BJ (cell line): ENCODE measurements at regions not wholly inside any gene's neighbourhood (a gene's known extent, or its start where the extent isn't known, plus 50 kb on each side); places are given as distances from the start of the nearest gene placed in this dataset.

Source experiments
- CTCF ChIA-PET: fragments of 350-600 bp; formaldehyde crosslinking; extraction: SDS; loops from one replicate; lab custom pipeline; 2021; ENCODE audit warnings: antibody characterized with exemption, inconsistent platforms; lab: Yijun Ruan, JAX
- POLR2A ChIA-PET: fragments of 300-600 bp; sonication (Branson Sonifier 250); formaldehyde crosslinking; extraction: SDS; loops from one replicate; lab custom pipeline; 2021; ENCODE audit warnings: antibody characterized with exemption; lab: Charles Lee
- DNase-seq: peaks from one replicate; pipeline ENCODE4 v3.0.0-alpha.2; 2011; ENCODE audit warnings: low read depth
- H3K27me3 ChIP-seq: 2 replicates; pipeline ENCODE4 v1.6.0; 2011; ENCODE audit warnings: low read length; ENCODE audit not compliant: control insufficient read depth, insufficient read depth
- H3K36me3 ChIP-seq: 2 replicates; pipeline ENCODE4 v1.5.1; 2011; ENCODE audit warnings: low read length; ENCODE audit not compliant: control insufficient read depth, insufficient read depth
- H3K4me3 ChIP-seq: 2 replicates; pipeline ENCODE4 v1.5.1; 2011; ENCODE audit warnings: low read depth, mild to moderate bottlenecking, control low read depth, low read length
- CTCF ChIP-seq: IDR thresholded peaks from 2 replicates; pipeline ENCODE4 v1.5.1; 2011; ENCODE audit warnings: low read depth, mild to moderate bottlenecking, control low read depth, inconsistent platforms, low read length, moderate library complexity; ENCODE audit not compliant: insufficient read depth

GRCh38 chr1:189656628-189657530, 820.8 kb downstream of the BRINP3 start:
- POLR2A ChIA-PET = no interaction called here
- no peak for TF ChIP-seq CTCF
- no peaks in the 10 kb centered on the region for H3K36me3 ChIP-seq

GRCh38 chr1:189657715-189658114, 819.9 kb downstream of the BRINP3 start:
- H3K27me3 ChIP-seq = no peaks in the 10 kb centered on the region
- POLR2A ChIA-PET = no interaction called here
- H3K36me3 ChIP-seq = no peaks in the 10 kb centered on the region
- CTCF ChIA-PET = no interaction called here
- no peak overlapping the region for H3K4me3 ChIP-seq
- no peak for DNase-seq
- TF ChIP-seq CTCF = no peak

More at GRCh38 chr1:189656628-189657530, 820.8 kb downstream of the BRINP3 start:
- no peak overlapping the region for H3K4me3 ChIP-seq
- no peak for DNase-seq
- CTCF ChIA-PET = no interaction called here
- H3K27me3 ChIP-seq = no peaks in the 10 kb centered on the region

- CTCF ChIA-PET = no interaction called here
- Histone ChIP-seq H3K4me3 (no peak overlapping the region), H3K36me3 (no peaks in the 10 kb centered on the region), H3K27me3 (no peaks in the 10 kb centered on the region)
- DNase-seq = no peak
- POLR2A ChIA-PET = no interaction called here
- no peak for TF ChIP-seq CTCF
These were observed 819.3 kb downstream of the BRINP3 start for GRCh38 chr1:189658381-189658780.

- TF ChIP-seq CTCF = no peak
- Histone ChIP-seq H3K27me3 (no peaks in the 10 kb centered on the region), H3K36me3 (no peaks in the 10 kb centered on the region), H3K4me3 (no peak overlapping the region)
- POLR2A ChIA-PET = no interaction called here
- CTCF ChIA-PET = no interaction called here
- DNase-seq = no peak
These were observed 817.9 kb downstream of the BRINP3 start for GRCh38 chr1:189659731-189660130.

- TF ChIP-seq CTCF = no peak
- CTCF ChIA-PET = no interaction called here
- Histone ChIP-seq H3K36me3 (no peaks in the 10 kb centered on the region), H3K4me3 (no peak overlapping the region), H3K27me3 (no peaks in the 10 kb centered on the region)
- POLR2A ChIA-PET = no interaction called here
- no peak for DNase-seq
These were observed 815.5 kb downstream of the BRINP3 start for GRCh38 chr1:189662190-189662589.
